Keratinocyte (primary cell): ENCODE measurements at regions not wholly inside any gene's neighbourhood (a gene's known extent, or its start where the extent isn't known, plus 50 kb on each side); places are given as distances from the start of the nearest gene placed in this dataset.

Source experiments
- DNase-seq: peaks from one replicate; pipeline ENCODE4 v3.0.0-alpha.2; 2011; ENCODE audit warnings: low read depth, missing footprints, low spot score
- FAIRE-seq: peaks from 2 replicates; lab custom pipeline; 2011; peaks lifted over from hg19 to GRCh38; lab: Jason Lieb, UNC
- H2AFZ ChIP-seq: 2 replicates; pipeline ENCODE4 v1.6.0; 2012; ENCODE audit warnings: low read length, control low read depth, inconsistent platforms; ENCODE audit not compliant: control insufficient read depth
- H3K27ac ChIP-seq: 2 replicates; pipeline ENCODE4 v1.5.1; 2011; ENCODE audit warnings: low read length; ENCODE audit not compliant: control insufficient read depth, insufficient read depth
- H3K27me3 ChIP-seq: 3 replicates; pipeline ENCODE4 v1.6.0; 2011; ENCODE audit warnings: low read length; ENCODE audit not compliant: control insufficient read depth, insufficient read depth; ENCODE audit errors: extremely low read depth
- H3K36me3 ChIP-seq, 2 experiments: 2 replicates in 1 of 2; 3 replicates in 1 of 2; pipeline ENCODE4 v1.5.1; 2011; ENCODE audit warnings: low read length in 2 of 2, mild to moderate bottlenecking in 1 of 2; ENCODE audit not compliant: control insufficient read depth in 2 of 2, insufficient read depth in 2 of 2; ENCODE audit errors: extremely low read depth in 1 of 2
- H3K4me1 ChIP-seq: 3 replicates; pipeline ENCODE4 v1.5.1; 2011; ENCODE audit warnings: low read length; ENCODE audit not compliant: control insufficient read depth, insufficient read depth; ENCODE audit errors: extremely low read depth
- H3K4me2 ChIP-seq: 3 replicates; pipeline ENCODE4 v1.6.0; 2011; ENCODE audit warnings: low read depth, low read length; ENCODE audit not compliant: control insufficient read depth, insufficient read depth; ENCODE audit errors: extremely low read depth
- H3K4me3 ChIP-seq, 3 experiments: fragments of 200-600 bp in 1 of 3; sonication (generic) in 1 of 3; 2 replicates in 2 of 3; 3 replicates in 1 of 3; pipeline ENCODE4 v1.5.1; 2011 to 2016; ENCODE audit warnings: low read length in 3 of 3, mild to moderate bottlenecking in 3 of 3, control low read depth in 2 of 3, inconsistent platforms in 1 of 3, low read depth in 1 of 3, mixed read lengths in 1 of 3, mixed run types in 1 of 3, moderate library complexity in 1 of 3; ENCODE audit not compliant: control insufficient read depth in 2 of 3, insufficient read depth in 2 of 3; ENCODE audit errors: extremely low read depth in 1 of 3
- H3K79me2 ChIP-seq: 2 replicates; pipeline ENCODE4 v1.6.0; 2012; ENCODE audit warnings: low read length; ENCODE audit not compliant: control insufficient read depth, insufficient read depth
- H3K9ac ChIP-seq: 3 replicates; pipeline ENCODE4 v1.6.0; 2011; ENCODE audit warnings: low read length; ENCODE audit not compliant: control insufficient read depth, insufficient read depth; ENCODE audit errors: extremely low read depth
- H3K9me1 ChIP-seq: 3 replicates; pipeline ENCODE4 v1.6.0; 2011; ENCODE audit warnings: low read length; ENCODE audit not compliant: control insufficient read depth, insufficient read depth; ENCODE audit errors: extremely low read depth
- H3K9me3 ChIP-seq: 2 replicates; pipeline ENCODE4 v1.5.1; 2012; ENCODE audit warnings: low read depth, low read length; ENCODE audit not compliant: control insufficient read depth
- H4K20me1 ChIP-seq: 3 replicates; pipeline ENCODE4 v1.6.0; 2011; ENCODE audit warnings: low read length; ENCODE audit not compliant: control insufficient read depth, insufficient read depth; ENCODE audit errors: extremely low read depth
- EZH2 ChIP-seq: IDR thresholded peaks from one replicate; pipeline ENCODE4 v1.6.1; 2012; ENCODE audit warnings: inconsistent platforms, mild to moderate bottlenecking, low read length, moderate library complexity
- dilution Hi-C: fragments of 300-500 bp; cut with MboI; formaldehyde crosslinking; loops from one replicate; pipeline ENCODE4 v1.7.0; 2020; ENCODE audit warnings: low sequenced_read_pairs; ENCODE audit not compliant: extremely low pct_ligation_motif_present
- TF ChIP-seq, protein P1 (sequence below), 3 experiments: IDR thresholded peaks in 1 of 3; conservative IDR thresholded peaks in 1 of 3; optimal IDR thresholded peaks in 1 of 3; 2 replicates in 2 of 3; 3 replicates in 1 of 3; pipeline versions ENCODE3 to v1.5.1; 2011; ENCODE audit warnings: low read length in 3 of 3, mild to moderate bottlenecking in 3 of 3, moderate library complexity in 2 of 3, control low read depth in 1 of 3, inconsistent platforms in 1 of 3; ENCODE audit not compliant: insufficient read depth in 2 of 3; ENCODE audit errors: extremely low read depth in 1 of 3

DNA sequence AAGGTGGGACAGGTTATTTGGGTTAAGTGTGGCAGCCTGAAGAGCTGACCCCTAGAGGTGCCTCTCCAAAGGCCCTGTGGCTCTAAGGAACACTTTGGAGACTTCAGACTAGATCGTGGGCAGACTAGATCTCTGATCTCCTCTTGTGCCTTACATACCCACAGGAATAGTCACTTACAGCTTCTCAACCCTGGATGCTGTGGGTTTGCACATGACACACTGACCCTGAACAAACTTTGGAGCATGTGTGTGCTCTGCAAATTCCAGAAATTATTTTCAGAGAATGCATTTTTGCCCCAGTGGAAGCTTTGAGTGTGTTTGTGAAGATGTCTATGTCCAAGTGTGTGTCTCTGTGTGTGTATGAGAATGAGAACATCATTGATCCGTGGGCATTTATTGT is 119.6 kb downstream of the EMX2 start:
- Histone ChIP-seq H3K4me3 (no peak overlapping the region), H3K27me3 (no peaks in the 10 kb centered on the region), H3K36me3 (no peaks in the 10 kb centered on the region), H3K4me2 (no peak overlapping the region), H3K9me3 (no peaks in the 10 kb centered on the region), H3K79me2 (no peaks in the 10 kb centered on the region), H4K20me1 (no peaks in the 10 kb centered on the region), H3K9me1 (no peaks in the 10 kb centered on the region), H3K27ac (no peak overlapping the region), H3K4me1 (no peaks in the 10 kb centered on the region), H3K9ac (no peak overlapping the region), H2AFZ (no peak overlapping the region)
- dilution Hi-C loops, result no loop called here
- TF ChIP-seq EZH2, result no peak
- TF ChIP-seq, protein P1, sequence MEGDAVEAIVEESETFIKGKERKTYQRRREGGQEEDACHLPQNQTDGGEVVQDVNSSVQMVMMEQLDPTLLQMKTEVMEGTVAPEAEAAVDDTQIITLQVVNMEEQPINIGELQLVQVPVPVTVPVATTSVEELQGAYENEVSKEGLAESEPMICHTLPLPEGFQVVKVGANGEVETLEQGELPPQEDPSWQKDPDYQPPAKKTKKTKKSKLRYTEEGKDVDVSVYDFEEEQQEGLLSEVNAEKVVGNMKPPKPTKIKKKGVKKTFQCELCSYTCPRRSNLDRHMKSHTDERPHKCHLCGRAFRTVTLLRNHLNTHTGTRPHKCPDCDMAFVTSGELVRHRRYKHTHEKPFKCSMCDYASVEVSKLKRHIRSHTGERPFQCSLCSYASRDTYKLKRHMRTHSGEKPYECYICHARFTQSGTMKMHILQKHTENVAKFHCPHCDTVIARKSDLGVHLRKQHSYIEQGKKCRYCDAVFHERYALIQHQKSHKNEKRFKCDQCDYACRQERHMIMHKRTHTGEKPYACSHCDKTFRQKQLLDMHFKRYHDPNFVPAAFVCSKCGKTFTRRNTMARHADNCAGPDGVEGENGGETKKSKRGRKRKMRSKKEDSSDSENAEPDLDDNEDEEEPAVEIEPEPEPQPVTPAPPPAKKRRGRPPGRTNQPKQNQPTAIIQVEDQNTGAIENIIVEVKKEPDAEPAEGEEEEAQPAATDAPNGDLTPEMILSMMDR (optimal IDR thresholded peaks at IDR 0.05 in 1 of 3, IDR thresholded peaks at IDR 0.05 in 1 of 3, conservative IDR thresholded peaks at IDR 0.05 in 1 of 3; ENCODE audit: extremely low read depth in 1 of 3, insufficient read depth in 2 of 3, low read length in 3 of 3), result no peak
- DNase-seq (no peak), FAIRE-seq (no peak)

DNA sequence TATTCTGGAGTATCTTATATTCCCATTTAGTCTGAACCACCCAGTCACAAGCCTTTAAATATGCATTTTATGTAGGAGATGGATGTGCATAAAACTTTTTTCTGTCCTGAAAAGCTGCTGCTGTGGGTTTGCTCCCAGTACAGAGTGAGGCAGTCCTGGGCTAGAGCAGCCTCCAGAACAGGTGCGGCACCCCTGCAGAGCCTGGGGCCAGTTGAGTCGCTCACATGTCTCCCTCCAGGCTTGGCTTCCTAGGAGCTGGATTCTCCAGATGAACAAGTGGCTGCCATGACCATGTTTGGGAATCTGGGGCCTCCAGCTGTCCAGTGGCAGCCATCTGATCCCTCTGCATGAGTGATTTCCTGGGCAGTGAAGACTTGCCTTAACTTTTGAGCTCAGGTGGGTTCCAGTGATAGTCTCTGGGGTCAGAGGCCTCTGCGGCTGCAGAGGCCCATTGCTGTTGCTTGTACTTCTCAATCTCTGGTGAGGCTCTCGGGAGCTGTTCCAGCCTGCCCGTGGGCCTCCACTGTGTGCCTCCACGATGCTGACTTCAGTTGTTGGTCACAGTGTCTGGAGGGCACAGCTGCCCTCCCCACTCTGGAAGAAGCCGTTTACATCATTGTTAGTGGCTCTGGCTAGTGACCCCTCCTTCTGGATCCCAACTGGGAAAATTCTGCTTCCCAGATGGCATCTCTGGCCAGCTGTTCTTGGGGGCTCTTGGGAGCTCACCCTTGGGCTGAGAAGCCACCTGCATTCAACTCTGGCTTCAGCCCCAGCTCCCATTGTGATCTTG is 120.4 kb downstream of the EMX2 start:
- H3K9me3 ChIP-seq, result no peaks in the 10 kb centered on the region
- H3K4me3 ChIP-seq, result no peak overlapping the region
- dilution Hi-C loops, result no loop called here
- no peaks in the 10 kb centered on the region for H3K27me3 ChIP-seq
- no peaks in the 10 kb centered on the region for H3K9me1 ChIP-seq
- H3K4me2 ChIP-seq, result no peak overlapping the region
- no peak overlapping the region for H3K9ac ChIP-seq
- no peaks in the 10 kb centered on the region for H3K36me3 ChIP-seq
- H2AFZ ChIP-seq, result no peak overlapping the region
- TF ChIP-seq, protein P1 (optimal IDR thresholded peaks at IDR 0.05 in 1 of 3, IDR thresholded peaks at IDR 0.05 in 1 of 3, conservative IDR thresholded peaks at IDR 0.05 in 1 of 3; ENCODE audit: extremely low read depth in 1 of 3, insufficient read depth in 2 of 3, low read length in 3 of 3), result no peak
- TF ChIP-seq EZH2, result no peak
- H3K27ac ChIP-seq, result no peak overlapping the region
- DNase-seq (no peak), FAIRE-seq (no peak)
- no peaks in the 10 kb centered on the region for H3K79me2 ChIP-seq
- H4K20me1 ChIP-seq, result no peaks in the 10 kb centered on the region
- no peaks in the 10 kb centered on the region for H3K4me1 ChIP-seq
